ENCODE measurements at regions not wholly inside any gene's neighbourhood (a gene's known extent, or its start where the extent isn't known, plus 50 kb on each side); places are given as distances from the start of the nearest gene placed in this dataset.

- Histone ChIP-seq H3K27me3 (ENCODE audit: control insufficient read depth in 1 of 2, insufficient read depth in 1 of 2, low read length in 2 of 2) (no peaks in the 10 kb centered on the region), H4K91ac (ENCODE audit: low read length) (no peak overlapping the region), H3K18ac (ENCODE audit: low read depth in 1 of 2, low read length in 2 of 2) (no peak overlapping the region), H3K27ac (ENCODE audit: low read length, poor library complexity, severe bottlenecking) (no peak overlapping the region), H3K36me3 (ENCODE audit: control insufficient read depth in 1 of 2, insufficient read depth in 2 of 2, low read depth in 1 of 2, low read length in 2 of 2) (peaks cover 0 to 6% of the 10 kb centered on the region in 2 experiments), H3K4ac (ENCODE audit: low read depth in 1 of 2, low read length in 2 of 2) (no peak overlapping the region), H3K4me3 (ENCODE audit: insufficient read depth in 1 of 2, low read depth in 1 of 2, low read length in 2 of 2) (no peak overlapping the region), H2BK120ac (ENCODE audit: low read depth, low read length) (no peak overlapping the region), H3K9me3 (ENCODE audit: control insufficient read depth, low read length) (no peaks in the 10 kb centered on the region), H2AK5ac (ENCODE audit: low read length, severe bottlenecking) (no peak overlapping the region), H3K9ac (ENCODE audit: low read length) (no peak overlapping the region), H2BK15ac (ENCODE audit: low read depth, poor library complexity, severe bottlenecking) (no peak overlapping the region), H4K8ac (ENCODE audit: low read length) (no peak overlapping the region), H3K14ac (ENCODE audit: low read length in 2 of 2) (no peak overlapping the region), H2AFZ (ENCODE audit: low read depth, low read length) (no peak overlapping the region), H3K4me2 (ENCODE audit: low read length, poor library complexity, severe bottlenecking) (no peak overlapping the region), H2BK5ac (ENCODE audit: low read depth, low read length, poor library complexity, severe bottlenecking) (no peak overlapping the region), H3K23ac (ENCODE audit: low read length in 2 of 2) (no peak overlapping the region), H2BK12ac (ENCODE audit: low read length in 2 of 2) (no peak overlapping the region), H3K4me1 (ENCODE audit: control insufficient read depth, insufficient read depth, low read depth, low read length) (no peaks in the 10 kb centered on the region), H3K79me1 (replicated peaks; ENCODE audit: low read length, poor library complexity, severe bottlenecking) (no peaks in the 10 kb centered on the region)
- 100% methylated on average over 1 of the region's 3 CpGs for WGBS
- no peak for DNase-seq
These were observed 291.6 kb upstream of the DUSP10 start for GRCh38 chr1:222033450-222033849.

GRCh38 chr1:222031318-222031717 lies 289.4 kb upstream of the DUSP10 start:
- H3K4me2 ChIP-seq (ENCODE audit: low read length, poor library complexity, severe bottlenecking): no peak overlapping the region
- H4K8ac ChIP-seq (ENCODE audit: low read length): no peak overlapping the region
- no peak overlapping the region for H2AFZ ChIP-seq (ENCODE audit: low read depth, low read length)
- H2BK120ac ChIP-seq (ENCODE audit: low read depth, low read length): no peak overlapping the region
- no peak overlapping the region for H2BK15ac ChIP-seq (ENCODE audit: low read depth, poor library complexity, severe bottlenecking)
- no peaks in the 10 kb centered on the region for H3K4me1 ChIP-seq (ENCODE audit: control insufficient read depth, insufficient read depth, low read depth, low read length)
- H3K9ac ChIP-seq (ENCODE audit: low read length): no peak overlapping the region
- H3K23ac ChIP-seq (ENCODE audit: low read length in 2 of 2): no peak overlapping the region
- H4K91ac ChIP-seq (ENCODE audit: low read length): no peak overlapping the region
- WGBS: no CpG with 5 or more reads among the region's 1 CpG
- no peak overlapping the region for H3K14ac ChIP-seq (ENCODE audit: low read length in 2 of 2)
- H3K27ac ChIP-seq (ENCODE audit: low read length, poor library complexity, severe bottlenecking): no peak overlapping the region
- H2BK12ac ChIP-seq (ENCODE audit: low read length in 2 of 2): no peak overlapping the region
- no peaks in the 10 kb centered on the region for H3K27me3 ChIP-seq (ENCODE audit: control insufficient read depth in 1 of 2, insufficient read depth in 1 of 2, low read length in 2 of 2)
- no peak overlapping the region for H3K18ac ChIP-seq (ENCODE audit: low read depth in 1 of 2, low read length in 2 of 2)
- no peak for DNase-seq
- H3K4me3 ChIP-seq (ENCODE audit: insufficient read depth in 1 of 2, low read depth in 1 of 2, low read length in 2 of 2): no peak overlapping the region
- H3K36me3 ChIP-seq (ENCODE audit: control insufficient read depth in 1 of 2, insufficient read depth in 2 of 2, low read depth in 1 of 2, low read length in 2 of 2): peaks cover 0 to 6% of the 10 kb centered on the region in 2 experiments
- no peaks in the 10 kb centered on the region for H3K79me1 ChIP-seq (replicated peaks; ENCODE audit: low read length, poor library complexity, severe bottlenecking)
- H3K9me3 ChIP-seq (ENCODE audit: control insufficient read depth, low read length): no peaks in the 10 kb centered on the region
- no peak overlapping the region for H3K4ac ChIP-seq (ENCODE audit: low read depth in 1 of 2, low read length in 2 of 2)
- no peak overlapping the region for H2AK5ac ChIP-seq (ENCODE audit: low read length, severe bottlenecking)
- H2BK5ac ChIP-seq (ENCODE audit: low read depth, low read length, poor library complexity, severe bottlenecking): no peak overlapping the region

GRCh38 chr1:222028676-222029075 lies 286.8 kb upstream of the DUSP10 start:
- H3K4me3 ChIP-seq (ENCODE audit: insufficient read depth in 1 of 2, low read depth in 1 of 2, low read length in 2 of 2): no peak overlapping the region
- no peak overlapping the region for H3K9ac ChIP-seq (ENCODE audit: low read length)
- no peak overlapping the region for H2BK5ac ChIP-seq (ENCODE audit: low read depth, low read length, poor library complexity, severe bottlenecking)
- 96% methylated on average over 2 of the region's 2 CpGs for WGBS
- H3K23ac ChIP-seq (ENCODE audit: low read length in 2 of 2): no peak overlapping the region
- no peaks in the 10 kb centered on the region for H3K27me3 ChIP-seq (ENCODE audit: control insufficient read depth in 1 of 2, insufficient read depth in 1 of 2, low read length in 2 of 2)
- no peak overlapping the region for H2BK120ac ChIP-seq (ENCODE audit: low read depth, low read length)
- no peak overlapping the region for H3K14ac ChIP-seq (ENCODE audit: low read length in 2 of 2)
- no peak for DNase-seq
- H2AFZ ChIP-seq (ENCODE audit: low read depth, low read length): no peak overlapping the region
- H2BK15ac ChIP-seq (ENCODE audit: low read depth, poor library complexity, severe bottlenecking): no peak overlapping the region
- no peak overlapping the region for H4K91ac ChIP-seq (ENCODE audit: low read length)
- H3K4me2 ChIP-seq (ENCODE audit: low read length, poor library complexity, severe bottlenecking): no peak overlapping the region
- H2AK5ac ChIP-seq (ENCODE audit: low read length, severe bottlenecking): no peak overlapping the region
- H3K4ac ChIP-seq (ENCODE audit: low read depth in 1 of 2, low read length in 2 of 2): no peak overlapping the region
- no peak overlapping the region for H3K18ac ChIP-seq (ENCODE audit: low read depth in 1 of 2, low read length in 2 of 2)
- H4K8ac ChIP-seq (ENCODE audit: low read length): no peak overlapping the region
- peaks cover 0 to 6% of the 10 kb centered on the region in 2 experiments for H3K36me3 ChIP-seq (ENCODE audit: control insufficient read depth in 1 of 2, insufficient read depth in 2 of 2, low read depth in 1 of 2, low read length in 2 of 2)
- no peaks in the 10 kb centered on the region for H3K79me1 ChIP-seq (replicated peaks; ENCODE audit: low read length, poor library complexity, severe bottlenecking)
- H3K4me1 ChIP-seq (ENCODE audit: control insufficient read depth, insufficient read depth, low read depth, low read length): no peaks in the 10 kb centered on the region
- no peak overlapping the region for H3K27ac ChIP-seq (ENCODE audit: low read length, poor library complexity, severe bottlenecking)
- no peak overlapping the region for H2BK12ac ChIP-seq (ENCODE audit: low read length in 2 of 2)
- H3K9me3 ChIP-seq (ENCODE audit: control insufficient read depth, low read length): no peaks in the 10 kb centered on the region

DNA sequence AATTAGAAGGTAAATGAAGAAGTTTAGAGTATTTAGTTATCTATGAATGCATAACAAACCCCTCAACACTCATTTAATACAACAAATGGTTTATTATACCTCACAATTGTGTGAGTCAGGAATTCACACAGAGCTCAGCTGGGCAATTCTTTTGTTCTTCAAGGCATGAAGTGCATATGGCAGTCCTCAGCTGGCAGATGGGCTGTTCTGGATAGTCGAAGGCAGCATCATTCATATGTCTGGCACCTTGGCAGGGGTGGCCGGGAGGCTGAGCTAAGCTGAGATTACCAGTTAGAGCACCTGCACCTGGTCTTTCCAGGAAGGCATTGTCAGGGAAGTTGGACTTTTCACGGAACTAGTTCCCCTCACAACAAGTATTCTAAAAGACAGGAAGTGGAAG lies 286.2 kb upstream of the DUSP10 start:
- Histone ChIP-seq H3K4ac (ENCODE audit: low read depth in 1 of 2, low read length in 2 of 2) (no peak overlapping the region), H3K18ac (ENCODE audit: low read depth in 1 of 2, low read length in 2 of 2) (no peak overlapping the region), H3K23ac (ENCODE audit: low read length in 2 of 2) (no peak overlapping the region), H2BK12ac (ENCODE audit: low read length in 2 of 2) (no peak overlapping the region), H3K9me3 (ENCODE audit: control insufficient read depth, low read length) (no peaks in the 10 kb centered on the region), H2BK15ac (ENCODE audit: low read depth, poor library complexity, severe bottlenecking) (no peak overlapping the region), H4K91ac (ENCODE audit: low read length) (no peak overlapping the region), H2AK5ac (ENCODE audit: low read length, severe bottlenecking) (no peak overlapping the region), H3K4me1 (ENCODE audit: control insufficient read depth, insufficient read depth, low read depth, low read length) (no peaks in the 10 kb centered on the region), H3K4me3 (ENCODE audit: insufficient read depth in 1 of 2, low read depth in 1 of 2, low read length in 2 of 2) (no peak overlapping the region), H2BK5ac (ENCODE audit: low read depth, low read length, poor library complexity, severe bottlenecking) (no peak overlapping the region), H3K36me3 (ENCODE audit: control insufficient read depth in 1 of 2, insufficient read depth in 2 of 2, low read depth in 1 of 2, low read length in 2 of 2) (peaks cover 0 to 6% of the 10 kb centered on the region in 2 experiments), H3K4me2 (ENCODE audit: low read length, poor library complexity, severe bottlenecking) (no peak overlapping the region), H3K9ac (ENCODE audit: low read length) (no peak overlapping the region), H2AFZ (ENCODE audit: low read depth, low read length) (no peak overlapping the region), H2BK120ac (ENCODE audit: low read depth, low read length) (no peak overlapping the region), H4K8ac (ENCODE audit: low read length) (no peak overlapping the region), H3K27me3 (ENCODE audit: control insufficient read depth in 1 of 2, insufficient read depth in 1 of 2, low read length in 2 of 2) (no peaks in the 10 kb centered on the region), H3K79me1 (replicated peaks; ENCODE audit: low read length, poor library complexity, severe bottlenecking) (no peaks in the 10 kb centered on the region), H3K14ac (ENCODE audit: low read length in 2 of 2) (no peak overlapping the region), H3K27ac (ENCODE audit: low read length, poor library complexity, severe bottlenecking) (no peak overlapping the region)
- no peak for DNase-seq
- 77% methylated on average over 3 of the region's 3 CpGs for WGBS

Data from mesenchymal stem cell (in vitro differentiated cells and primary cell).